Stimulated activated CD4-positive, alpha-beta T cell treated with anti-CD3 and anti-CD28 coated beads, Interleukin-2, amount 100 ng/mL, for 4 hours (primary cell): ENCODE measurements at regions not wholly inside any gene's neighbourhood (a gene's known extent, or its start where the extent isn't known, plus 50 kb on each side); places are given as distances from the start of the nearest gene placed in this dataset.

Experiments
- DNase-seq: peaks from one replicate; pipeline ENCODE4 v3.0.0-alpha.2; 2020; ENCODE audit warnings: low read depth

- DNase-seq = no peak
Observed at GRCh38 chr16:80041410-80041809, 440.9 kb upstream of the MAF start.

GRCh38 chr16:80040814-80041213 is 440.3 kb upstream of the MAF start:
- no peak for DNase-seq

- DNase-seq = no peak
Observed at GRCh38 chr16:80040413-80040812, 439.9 kb upstream of the MAF start.

GRCh38 chr16:80039777-80040176 is 439.2 kb upstream of the MAF start:
- DNase-seq = no peak

GRCh38 chr16:80038566-80038965 is 438.0 kb upstream of the MAF start:
- DNase-seq = no peak

GRCh38 chr16:80034948-80035663 is 434.6 kb upstream of the MAF start:
- no peak for DNase-seq

- DNase-seq = no peak
Observed at GRCh38 chr16:80034469-80034826, 433.9 kb upstream of the MAF start.

GRCh38 chr16:80033783-80034468 is 433.4 kb upstream of the MAF start:
- DNase-seq = no peak

- DNase-seq = no peak
Observed at GRCh38 chr16:80029761-80030481, 429.4 kb upstream of the MAF start.

GRCh38 chr16:80029381-80029630 is 428.8 kb upstream of the MAF start:
- DNase-seq = no peak

GRCh38 chr16:80028581-80029380 is 428.2 kb upstream of the MAF start:
- no peak for DNase-seq

- peak; percentile 43 for DNase-seq
Observed at GRCh38 chr16:80027007-80027965, 426.7 kb upstream of the MAF start.

GRCh38 chr16:80025236-80025635 is 424.7 kb upstream of the MAF start:
- DNase-seq = no peak

GRCh38 chr16:80024443-80024842 is 423.9 kb upstream of the MAF start:
- DNase-seq = no peak

GRCh38 chr16:80023865-80024264 is 423.3 kb upstream of the MAF start:
- DNase-seq = no peak

GRCh38 chr16:80019395-80019794 is 418.9 kb upstream of the MAF start:
- no peak for DNase-seq

- no peak for DNase-seq
Observed at GRCh38 chr16:80018466-80018865, 417.9 kb upstream of the MAF start.

GRCh38 chr16:80016731-80017326 is 416.3 kb upstream of the MAF start:
- DNase-seq = no peak

GRCh38 chr16:80015566-80015965 is 415.0 kb upstream of the MAF start:
- no peak for DNase-seq

- DNase-seq = no peak
Observed at GRCh38 chr16:80014241-80014939, 413.9 kb upstream of the MAF start.

GRCh38 chr16:80012586-80012985 is 412.0 kb upstream of the MAF start:
- no peak for DNase-seq
